NOMO-1 treated with DMSO at 0.1 percent for 48 hours (cell line): ENCODE measurements at regions not wholly inside any gene's neighbourhood (a gene's known extent, or its start where the extent isn't known, plus 50 kb on each side); places are given as distances from the start of the nearest gene placed in this dataset.

Experiments used
- DNase-seq: peaks from one replicate; lab custom pipeline; 2025; ENCODE audit not compliant: unreplicated experiment; lab: John Stamatoyannopoulos, UW

- DNase-seq, result peak; percentile 57
Observed at GRCh38 chr3:56985878-56986277, 74.6 kb upstream of the SPATA12 start.

GRCh38 chr3:56985460-56985859 is 75.0 kb upstream of the SPATA12 start:
- DNase-seq, result no peak

- no peak for DNase-seq
Observed at GRCh38 chr3:56983427-56983826, 77.0 kb upstream of the SPATA12 start.

DNA sequence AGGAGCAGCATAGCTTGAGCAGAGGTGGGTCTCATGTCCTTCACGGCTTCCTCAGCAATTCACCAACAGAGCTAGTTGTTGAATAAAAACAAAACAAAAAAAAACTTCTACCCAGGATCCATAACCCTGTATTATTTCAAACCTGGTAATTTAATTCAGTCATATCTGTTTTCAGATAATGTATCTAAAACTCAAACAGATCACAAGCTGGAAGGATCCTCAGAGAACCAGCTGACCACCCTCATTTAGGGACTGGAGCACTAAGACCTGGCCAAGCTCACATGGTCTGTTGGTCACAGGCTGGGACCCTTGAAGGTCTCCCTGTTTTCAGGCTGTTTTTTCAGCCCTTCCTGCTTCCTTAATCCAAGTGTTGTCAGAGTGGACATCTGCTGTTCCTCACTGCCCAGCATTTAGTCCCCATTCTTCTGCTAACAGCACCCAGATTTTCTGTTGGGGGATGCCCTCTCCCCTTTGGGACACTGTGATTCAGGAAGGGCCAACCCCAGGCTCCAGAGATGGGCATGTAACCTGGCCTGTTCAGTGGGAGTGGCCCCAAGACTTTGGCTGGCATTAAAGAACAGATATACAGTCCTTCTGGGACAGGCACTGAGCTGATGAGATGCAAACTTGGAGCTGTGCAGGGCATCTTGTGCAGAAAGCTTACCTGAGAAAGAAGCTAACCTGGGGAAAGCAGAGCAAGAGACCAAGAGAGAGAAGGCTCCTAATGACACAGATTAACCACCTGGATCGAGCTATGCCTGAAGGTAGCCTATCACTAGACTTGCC is 78.8 kb upstream of the SPATA12 start:
- no peak for DNase-seq

DNA sequence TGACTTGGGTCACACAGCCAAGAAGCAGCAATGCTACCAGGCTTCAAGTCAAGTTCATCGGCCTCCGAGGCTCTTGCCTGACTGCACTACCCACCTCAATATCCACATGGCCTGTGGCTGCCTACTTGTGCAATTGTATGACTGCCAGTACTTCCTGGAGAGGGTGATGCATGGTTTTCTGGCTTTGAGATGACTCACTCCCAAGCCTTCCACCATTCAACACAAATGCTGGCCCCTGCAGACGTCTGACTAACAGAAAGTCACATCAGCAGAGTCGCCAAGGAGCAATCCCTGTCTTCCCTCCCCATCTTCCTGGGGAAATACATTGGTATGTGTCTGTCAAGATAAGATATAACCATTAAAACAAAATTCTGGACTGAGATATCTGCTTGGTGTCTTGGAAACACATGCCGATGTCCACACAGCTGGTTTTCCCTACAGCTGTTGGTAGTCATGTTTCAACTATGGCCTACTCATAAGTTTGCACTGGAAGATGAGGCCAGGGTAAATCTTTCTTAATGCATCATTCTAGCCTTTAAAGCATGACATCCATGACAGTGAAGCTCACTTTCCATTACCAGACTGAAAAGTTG is 79.6 kb upstream of the SPATA12 start:
- DNase-seq, result peak; percentile 98

DNA sequence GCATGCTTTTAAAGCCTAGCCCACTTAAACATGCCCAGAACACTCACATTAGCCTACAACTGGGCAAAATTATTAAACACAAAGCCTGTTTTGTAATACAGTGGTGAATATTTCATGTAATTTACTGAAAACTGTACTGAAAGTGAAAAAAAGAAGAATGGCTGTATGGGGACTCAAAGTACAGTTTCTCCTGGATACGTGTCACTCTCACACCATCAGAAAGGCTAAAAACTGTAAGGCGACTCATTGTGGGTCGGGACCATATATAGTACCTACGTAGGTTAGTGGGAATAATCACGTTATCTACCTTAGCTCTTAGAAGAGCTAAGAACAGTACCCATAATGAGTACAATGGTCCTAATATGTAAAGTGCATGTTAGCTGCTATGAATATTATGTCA is 80.2 kb upstream of the SPATA12 start:
- DNase-seq, result no peak

- DNase-seq, result no peak
Observed at GRCh38 chr3:56979791-56980190, 80.7 kb upstream of the SPATA12 start.

- no peak for DNase-seq
Observed at GRCh38 chr3:56977561-56977889, 82.9 kb upstream of the SPATA12 start.

DNA sequence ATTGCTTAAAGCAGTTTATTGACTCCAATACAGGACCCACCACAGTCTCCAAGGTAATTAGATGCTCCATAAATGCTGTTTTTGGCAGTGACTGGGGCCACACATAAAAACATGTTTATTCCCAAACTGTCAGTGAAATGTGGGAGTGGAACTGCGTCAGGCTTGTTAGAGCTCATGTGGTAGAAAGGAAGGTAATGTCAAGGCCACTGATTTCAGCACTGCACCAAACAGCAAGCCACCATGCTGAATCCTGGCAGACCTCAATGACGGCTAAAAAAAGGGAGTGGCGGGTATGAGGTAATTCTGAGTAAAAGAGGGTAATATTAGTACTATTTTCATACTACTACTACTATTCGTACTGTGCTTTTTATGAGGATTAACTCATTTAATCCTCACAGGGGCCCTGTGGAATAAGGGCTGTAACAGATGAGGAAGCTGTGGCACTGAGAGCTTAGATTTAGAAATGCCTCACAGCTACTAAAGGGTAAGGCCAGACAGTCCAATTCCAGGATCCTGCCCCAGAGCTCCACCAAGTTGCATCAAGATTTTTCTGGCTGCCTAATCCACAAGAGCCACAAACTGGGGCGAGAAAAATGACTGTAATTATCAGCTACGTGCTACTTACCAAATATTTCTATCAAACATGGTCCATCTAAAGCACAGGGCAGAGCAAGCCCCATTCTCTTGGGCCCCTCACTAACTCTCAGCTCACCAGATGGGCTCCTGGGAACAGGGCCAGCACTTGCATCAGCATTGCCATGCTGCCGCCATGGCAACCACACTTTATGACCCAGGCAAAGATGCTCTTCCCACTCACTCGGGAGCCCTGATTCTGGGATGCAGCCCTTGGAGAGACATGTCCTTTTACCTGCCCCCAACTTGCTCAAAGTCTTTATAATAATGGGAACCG is 83.6 kb upstream of the SPATA12 start:
- DNase-seq, result no peak

GRCh38 chr3:56975567-56975966 is 84.9 kb upstream of the SPATA12 start:
- DNase-seq, result no peak

GRCh38 chr3:56974247-56974930 is 86.1 kb upstream of the SPATA12 start:
- DNase-seq, result no peak

DNA sequence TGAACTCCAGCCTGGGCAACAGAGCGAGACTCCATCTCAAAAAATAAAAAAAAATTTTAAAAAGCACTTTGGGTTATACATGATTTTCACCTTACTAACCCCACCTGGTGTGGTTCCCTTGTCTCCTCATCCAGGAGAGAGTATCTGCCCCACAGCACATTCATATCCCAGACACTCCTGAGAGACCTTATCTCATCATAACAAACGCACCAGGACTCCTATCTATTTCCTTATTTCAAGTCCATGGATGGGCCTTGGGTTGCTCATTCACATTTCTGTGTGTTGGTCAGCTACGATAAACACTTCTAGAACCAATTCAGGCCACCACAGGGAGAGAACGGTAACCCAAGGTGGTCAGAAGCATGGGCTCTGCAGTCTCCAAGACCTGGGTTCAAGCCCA is 88.6 kb upstream of the SPATA12 start:
- DNase-seq, result no peak

- DNase-seq, result no peak
Observed at GRCh38 chr3:56971261-56971660, 89.2 kb upstream of the SPATA12 start.

- peak; percentile 65 for DNase-seq
Observed at GRCh38 chr3:56970461-56970879, 90.0 kb upstream of the SPATA12 start.

DNA sequence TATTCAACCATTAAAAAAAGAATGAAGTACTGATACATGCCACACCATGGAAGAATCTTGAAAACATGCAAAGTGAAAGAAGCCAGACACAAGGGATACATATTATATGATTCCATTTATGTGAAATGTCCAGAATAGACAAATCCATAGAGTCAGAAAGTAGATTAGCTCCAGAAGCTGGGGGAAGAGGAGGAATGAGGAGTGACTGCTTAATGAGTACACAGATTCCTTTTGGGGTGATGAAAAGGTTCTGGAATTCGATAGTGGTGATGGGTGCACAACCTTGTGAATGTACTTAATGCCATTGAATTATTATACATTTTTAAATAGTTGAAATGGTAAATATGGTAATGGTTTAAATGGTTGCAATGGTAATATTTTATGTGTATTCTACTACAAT is 90.6 kb upstream of the SPATA12 start:
- no peak for DNase-seq

- DNase-seq, result no peak
Observed at GRCh38 chr3:56966509-56966908, 94.0 kb upstream of the SPATA12 start.

DNA sequence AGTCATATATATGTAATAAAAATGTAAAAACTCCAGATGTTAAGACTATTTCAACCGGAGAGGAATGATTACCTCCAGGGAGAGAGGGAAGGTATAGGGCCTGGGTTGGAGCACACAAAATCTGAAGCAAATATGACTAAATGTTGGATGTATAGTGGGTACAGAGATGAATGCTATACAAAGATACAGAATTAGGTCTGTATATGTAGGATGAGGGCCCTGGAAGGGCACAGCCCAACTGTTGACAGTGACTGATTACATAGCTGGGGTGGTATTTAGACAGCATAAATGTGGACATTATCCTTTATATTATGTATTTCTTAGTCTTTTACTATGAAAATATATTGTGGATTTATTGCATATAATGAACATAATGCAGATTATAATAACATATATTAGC is 94.4 kb upstream of the SPATA12 start:
- DNase-seq, result no peak

DNA sequence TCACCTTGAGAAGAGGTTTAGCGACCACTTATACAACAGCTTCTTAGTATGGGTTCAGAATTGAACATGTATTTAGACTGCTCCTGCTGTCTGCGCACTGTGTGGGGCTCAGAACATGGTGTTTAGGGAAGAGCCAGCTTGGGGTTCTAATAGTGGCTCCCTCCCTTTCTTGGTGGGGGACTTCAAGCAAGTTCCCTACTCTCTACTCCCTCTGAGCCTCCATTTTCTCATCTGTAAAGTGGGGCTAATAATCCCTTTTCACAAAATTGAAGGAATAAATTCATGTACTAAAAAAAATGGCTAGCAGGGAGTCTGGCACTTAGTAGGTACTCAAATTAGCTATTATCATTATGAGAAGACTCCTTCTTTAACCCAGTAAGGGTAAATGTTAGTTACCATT is 97.5 kb upstream of the SPATA12 start:
- no peak for DNase-seq

DNA sequence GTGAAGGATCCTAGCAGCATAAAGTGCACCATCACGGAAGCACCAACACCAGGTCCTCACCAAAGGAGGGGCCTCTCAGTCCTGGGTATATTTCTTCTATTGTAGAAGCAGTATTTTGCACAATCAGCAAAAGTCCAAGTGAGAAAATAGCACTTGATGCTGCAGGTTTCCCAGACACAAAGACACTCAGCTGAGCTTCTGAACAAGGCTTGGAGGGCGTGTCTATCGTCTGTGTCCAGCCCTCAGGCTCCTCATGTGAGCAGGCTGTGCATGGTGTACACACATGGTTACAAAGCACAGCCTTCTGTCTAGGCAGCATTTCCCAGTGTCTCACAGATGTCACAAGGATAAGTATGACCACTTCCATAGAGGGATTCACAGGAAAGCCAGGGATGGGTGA is 98.3 kb upstream of the SPATA12 start:
- DNase-seq, result no peak

GRCh38 chr3:56960234-56960917 is 100.1 kb upstream of the SPATA12 start:
- no peak for DNase-seq

DNA sequence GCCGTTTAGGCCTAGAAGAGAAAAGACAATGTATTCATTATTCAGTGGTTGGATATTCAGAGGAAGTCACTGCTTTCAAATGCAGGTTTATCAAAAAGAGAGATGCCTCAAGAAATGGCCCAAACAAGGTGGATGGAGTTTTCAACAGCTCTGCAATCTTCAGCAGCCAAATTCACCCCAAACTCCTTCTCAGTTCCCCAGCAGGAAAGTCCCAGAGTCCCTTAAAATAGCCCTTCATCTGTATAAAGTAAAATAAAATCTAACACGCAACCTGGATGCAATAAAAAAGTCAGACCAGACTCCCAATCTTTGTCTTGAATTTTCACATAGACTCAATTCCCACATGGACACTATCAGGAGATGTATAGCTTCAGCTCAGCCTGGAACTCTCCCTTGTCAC is 101.6 kb upstream of the SPATA12 start:
- no peak for DNase-seq
